ENCODE measurements at regions not wholly inside any gene's neighbourhood (a gene's known extent, or its start where the extent isn't known, plus 50 kb on each side); places are given as distances from the start of the nearest gene placed in this dataset.

DNA sequence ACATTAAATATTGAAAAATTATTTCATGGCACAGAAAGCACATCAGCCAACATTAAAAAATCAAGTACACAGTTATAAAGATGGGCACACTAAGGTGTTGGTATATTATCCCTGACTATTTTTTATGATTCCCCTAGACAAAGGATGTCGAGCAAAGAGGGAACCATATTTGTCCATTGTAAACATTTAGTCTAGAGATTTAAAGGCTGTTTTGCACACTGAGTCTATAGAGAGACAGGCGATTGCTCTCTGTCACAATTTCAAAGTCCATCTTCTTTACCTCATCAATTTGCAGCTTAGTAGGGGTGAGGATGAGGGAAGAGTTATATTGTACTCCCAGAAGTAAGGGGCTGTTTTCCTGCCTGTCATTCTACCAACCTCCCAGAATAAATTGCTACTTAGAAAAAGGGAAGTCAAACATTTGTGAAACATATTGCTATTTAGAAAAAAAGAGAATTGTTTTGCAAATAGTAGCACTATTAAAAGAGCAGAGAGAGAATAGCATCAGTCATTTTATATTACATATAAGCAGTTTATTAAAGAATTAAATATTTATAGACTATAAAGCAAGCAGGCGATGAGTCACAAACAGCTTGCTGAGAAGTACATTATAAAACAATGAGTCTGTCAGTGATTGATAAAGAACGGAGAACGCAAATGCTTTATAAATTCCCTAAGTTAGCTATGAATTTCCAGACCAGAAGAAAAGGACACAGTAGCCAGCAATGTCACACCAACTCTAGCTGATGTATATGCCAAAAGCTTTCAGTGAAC lies 270.6 kb upstream of the PMFBP1 start:
- intact Hi-C loops (cut with micrococcal nuclease) = no loop called here
- DNase-seq = no peak
- TF ChIP-seq, protein P1, sequence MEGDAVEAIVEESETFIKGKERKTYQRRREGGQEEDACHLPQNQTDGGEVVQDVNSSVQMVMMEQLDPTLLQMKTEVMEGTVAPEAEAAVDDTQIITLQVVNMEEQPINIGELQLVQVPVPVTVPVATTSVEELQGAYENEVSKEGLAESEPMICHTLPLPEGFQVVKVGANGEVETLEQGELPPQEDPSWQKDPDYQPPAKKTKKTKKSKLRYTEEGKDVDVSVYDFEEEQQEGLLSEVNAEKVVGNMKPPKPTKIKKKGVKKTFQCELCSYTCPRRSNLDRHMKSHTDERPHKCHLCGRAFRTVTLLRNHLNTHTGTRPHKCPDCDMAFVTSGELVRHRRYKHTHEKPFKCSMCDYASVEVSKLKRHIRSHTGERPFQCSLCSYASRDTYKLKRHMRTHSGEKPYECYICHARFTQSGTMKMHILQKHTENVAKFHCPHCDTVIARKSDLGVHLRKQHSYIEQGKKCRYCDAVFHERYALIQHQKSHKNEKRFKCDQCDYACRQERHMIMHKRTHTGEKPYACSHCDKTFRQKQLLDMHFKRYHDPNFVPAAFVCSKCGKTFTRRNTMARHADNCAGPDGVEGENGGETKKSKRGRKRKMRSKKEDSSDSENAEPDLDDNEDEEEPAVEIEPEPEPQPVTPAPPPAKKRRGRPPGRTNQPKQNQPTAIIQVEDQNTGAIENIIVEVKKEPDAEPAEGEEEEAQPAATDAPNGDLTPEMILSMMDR (IDR thresholded peaks at IDR 0.05; ENCODE audit: borderline replicate concordance) = no peak

DNA sequence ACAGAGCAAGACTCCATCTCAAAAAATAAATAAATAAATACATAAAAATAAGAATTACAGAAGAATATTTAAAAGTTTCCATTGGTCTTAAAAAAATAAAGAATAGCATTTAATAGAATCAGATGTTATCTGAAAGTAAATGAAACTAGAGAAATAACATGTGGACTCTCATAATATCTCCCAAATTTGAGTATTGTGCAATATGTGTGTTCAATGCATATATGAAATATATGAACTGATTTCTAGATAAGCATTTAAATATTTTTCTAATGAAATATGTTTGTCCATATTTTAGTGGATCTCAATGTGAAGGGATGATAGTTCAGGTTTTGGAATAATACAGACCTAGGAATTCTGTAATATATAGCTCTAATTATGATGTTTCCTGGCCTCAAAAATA lies 265.9 kb upstream of the PMFBP1 start:
- Histone ChIP-seq H3K27me3 (ENCODE audit: low read depth) (no peaks in the 10 kb centered on the region), H3K27ac (replicated peaks) (no peak overlapping the region), H3K36me3 (no peaks in the 10 kb centered on the region), H3K4me3 (no peak overlapping the region), H3K9me3 (replicated peaks) (peaks cover 46% of the 10 kb centered on the region), H3K4me1 (no peaks in the 10 kb centered on the region)
- intact Hi-C loops (cut with micrococcal nuclease) = no loop called here
- DNase-seq = no peak
- TF ChIP-seq, protein P1 (IDR thresholded peaks at IDR 0.05; ENCODE audit: borderline replicate concordance) = no peak

More for the DNA sequence above, 270.6 kb upstream of the PMFBP1 start:
- Histone ChIP-seq H3K36me3 (no peaks in the 10 kb centered on the region), H3K27ac (replicated peaks) (no peak overlapping the region), H3K9me3 (replicated peaks) (peaks cover 37% of the 10 kb centered on the region), H3K27me3 (ENCODE audit: low read depth) (no peaks in the 10 kb centered on the region), H3K4me1 (no peaks in the 10 kb centered on the region), H3K4me3 (no peak overlapping the region)

DNA sequence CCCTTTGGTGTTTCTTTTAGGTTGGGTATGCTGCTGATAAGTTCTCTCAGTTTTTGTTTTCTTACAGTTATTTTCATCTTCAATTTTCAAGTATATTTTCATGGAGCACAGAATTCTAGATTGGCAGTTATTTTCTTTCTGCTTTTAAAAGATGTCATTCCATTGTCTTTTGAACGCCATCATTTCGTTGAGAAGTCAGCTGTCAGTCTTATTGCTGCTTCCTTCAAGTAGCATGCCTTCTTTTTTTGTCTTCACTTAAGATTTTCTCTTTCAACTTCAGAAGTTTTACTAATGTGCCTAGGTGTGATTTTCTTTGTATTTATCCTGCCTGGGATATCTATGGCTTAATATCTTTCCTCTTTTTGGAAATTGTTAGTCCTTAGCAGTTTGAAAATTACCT lies 262.2 kb upstream of the PMFBP1 start:
- Histone ChIP-seq H3K27me3 (ENCODE audit: low read depth) (no peaks in the 10 kb centered on the region), H3K27ac (replicated peaks) (no peak overlapping the region), H3K4me1 (no peaks in the 10 kb centered on the region), H3K9me3 (replicated peaks) (peaks cover 38% of the 10 kb centered on the region), H3K4me3 (no peak overlapping the region), H3K36me3 (no peaks in the 10 kb centered on the region)
- no peak for DNase-seq
- intact Hi-C loops (cut with micrococcal nuclease) = no loop called here
- TF ChIP-seq, protein P1 (IDR thresholded peaks at IDR 0.05; ENCODE audit: borderline replicate concordance) = no peak

DNA sequence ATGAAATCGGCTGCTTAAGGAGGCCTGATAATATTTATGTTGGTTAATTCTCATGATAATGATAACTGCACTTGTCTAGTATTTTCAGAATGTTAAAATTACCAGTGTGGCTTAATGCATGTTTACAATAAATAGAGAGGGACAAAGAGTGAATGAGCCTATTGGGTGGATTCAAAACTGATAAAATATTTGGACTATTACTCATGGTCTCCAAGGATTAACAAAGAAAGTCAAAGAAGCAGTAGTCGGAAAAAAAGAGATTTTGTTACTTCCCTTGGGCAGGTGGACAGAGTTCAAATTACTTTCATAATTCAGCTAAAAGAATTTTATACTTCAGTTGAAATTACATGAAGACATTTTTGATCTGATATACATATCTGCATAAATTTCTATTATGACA lies 258.2 kb upstream of the PMFBP1 start:
- intact Hi-C loops (cut with micrococcal nuclease) = no loop called here
- TF ChIP-seq, protein P1 (IDR thresholded peaks at IDR 0.05; ENCODE audit: borderline replicate concordance) = no peak
- H3K4me1 ChIP-seq = no peaks in the 10 kb centered on the region
- DNase-seq = no peak
- no peaks in the 10 kb centered on the region for H3K36me3 ChIP-seq
- no peak overlapping the region for H3K27ac ChIP-seq (replicated peaks)
- peaks cover 28% of the 10 kb centered on the region for H3K9me3 ChIP-seq (replicated peaks)
- H3K27me3 ChIP-seq (ENCODE audit: low read depth) = no peaks in the 10 kb centered on the region
- H3K4me3 ChIP-seq = no peak overlapping the region

DNA sequence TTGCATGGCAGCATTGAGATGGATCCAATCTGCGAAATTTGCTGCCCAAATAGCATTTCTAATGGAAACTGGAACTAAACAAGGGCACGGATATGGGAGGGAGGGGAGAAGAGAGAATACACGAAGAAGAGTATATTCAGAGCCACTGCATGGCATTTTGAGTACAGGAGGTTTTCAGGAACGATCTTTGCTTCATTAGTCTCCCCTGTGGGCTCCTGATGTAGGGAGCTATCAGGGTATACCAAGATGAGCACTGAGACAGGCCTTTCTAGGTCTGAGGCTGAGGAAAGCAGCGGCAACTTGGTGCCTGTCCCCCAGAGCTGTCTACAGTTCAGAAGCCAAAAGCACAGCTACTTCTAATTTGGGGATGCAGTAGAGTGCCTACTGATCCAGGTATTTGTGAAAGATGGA lies 257.7 kb upstream of the PMFBP1 start:
- no peak for DNase-seq
- Histone ChIP-seq H3K4me1 (no peaks in the 10 kb centered on the region), H3K27me3 (ENCODE audit: low read depth) (no peaks in the 10 kb centered on the region), H3K36me3 (no peaks in the 10 kb centered on the region), H3K9me3 (replicated peaks) (peaks cover 25% of the 10 kb centered on the region), H3K4me3 (no peak overlapping the region), H3K27ac (replicated peaks) (no peak overlapping the region)
- TF ChIP-seq, protein P1 (IDR thresholded peaks at IDR 0.05; ENCODE audit: borderline replicate concordance) = no peak
- intact Hi-C loops (cut with micrococcal nuclease) = no loop called here

All from left ventricle myocardium inferior (tissue), 1 donor.